GM19467 (cell line): ENCODE measurements at regions not wholly inside any gene's neighbourhood (a gene's known extent, or its start where the extent isn't known, plus 50 kb on each side); places are given as distances from the start of the nearest gene placed in this dataset.

ENCODE experiments used
- ATAC-seq: cut with Tn5 transposase; IDR thresholded peaks from one replicate; pipeline ENCODE4 v1.9.1; 2021; ENCODE audit warnings: mild to moderate bottlenecking, moderate library complexity; ENCODE audit not compliant: unreplicated experiment

- no peak for ATAC-seq
These were observed 192.1 kb upstream of the MGMT start for GRCh38 chr10:129274748-129275474.

GRCh38 chr10:129275886-129276285, 191.2 kb upstream of the MGMT start:
- no peak for ATAC-seq

DNA sequence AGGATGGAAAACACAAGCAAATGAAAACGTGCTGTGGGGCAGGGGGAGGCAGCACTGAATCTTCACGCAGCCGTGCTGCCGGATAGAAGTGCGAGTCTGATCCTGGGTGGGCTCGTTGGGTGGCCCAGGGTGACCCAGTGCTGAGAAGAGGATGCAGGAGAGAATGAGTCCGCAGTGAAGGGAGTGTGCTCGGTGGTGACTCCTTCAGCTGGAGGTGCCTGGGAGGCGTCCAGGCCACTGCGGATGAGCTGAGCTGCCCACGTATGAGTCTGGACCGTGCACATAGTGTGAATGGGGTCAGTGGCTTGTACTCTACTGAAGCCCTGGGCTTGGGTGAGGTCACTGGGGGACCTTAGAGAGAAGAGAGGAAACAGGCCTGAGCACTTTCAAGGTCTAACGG, 190.0 kb upstream of the MGMT start:
- no peak for ATAC-seq

DNA sequence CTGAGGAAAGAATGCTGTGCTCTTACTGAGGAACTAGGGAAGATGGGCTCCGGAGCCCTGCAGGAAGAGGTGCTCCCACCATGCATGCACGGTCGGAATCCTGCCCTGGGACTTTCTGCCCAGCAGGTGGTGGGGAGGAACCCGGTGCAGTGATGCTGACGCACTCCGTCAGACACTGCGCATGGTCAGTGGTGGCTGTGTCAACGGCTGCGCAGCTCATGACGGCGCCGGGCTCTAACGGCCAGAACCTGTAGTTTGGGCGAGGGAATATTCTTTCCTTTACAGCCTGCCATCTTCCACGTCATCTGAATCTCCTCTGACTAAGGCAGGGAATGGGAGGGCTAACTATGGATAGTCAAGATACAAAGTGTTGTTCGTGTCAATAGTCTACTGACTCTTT, 189.2 kb upstream of the MGMT start:
- ATAC-seq, result no peak

GRCh38 chr10:129278686-129279085, 188.4 kb upstream of the MGMT start:
- no peak for ATAC-seq

- ATAC-seq, result no peak
These were observed 187.4 kb upstream of the MGMT start for GRCh38 chr10:129279446-129280154.

DNA sequence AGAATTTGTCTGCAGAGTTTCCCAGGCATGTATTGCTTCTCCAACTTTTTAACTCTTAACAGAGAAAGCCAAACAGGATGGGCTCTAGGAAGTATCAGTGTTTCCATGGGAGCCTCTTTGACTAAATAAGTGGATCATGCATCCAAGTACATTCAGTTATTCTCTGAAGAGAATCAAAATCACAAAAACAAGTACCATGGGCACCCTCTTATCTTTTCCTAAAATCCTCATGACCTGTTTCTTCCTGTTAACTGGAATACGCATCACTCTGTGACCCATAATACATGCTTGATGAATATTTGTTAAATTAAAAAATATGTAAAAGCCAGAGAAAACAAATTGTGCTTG, 186.9 kb upstream of the MGMT start:
- ATAC-seq, result no peak

DNA sequence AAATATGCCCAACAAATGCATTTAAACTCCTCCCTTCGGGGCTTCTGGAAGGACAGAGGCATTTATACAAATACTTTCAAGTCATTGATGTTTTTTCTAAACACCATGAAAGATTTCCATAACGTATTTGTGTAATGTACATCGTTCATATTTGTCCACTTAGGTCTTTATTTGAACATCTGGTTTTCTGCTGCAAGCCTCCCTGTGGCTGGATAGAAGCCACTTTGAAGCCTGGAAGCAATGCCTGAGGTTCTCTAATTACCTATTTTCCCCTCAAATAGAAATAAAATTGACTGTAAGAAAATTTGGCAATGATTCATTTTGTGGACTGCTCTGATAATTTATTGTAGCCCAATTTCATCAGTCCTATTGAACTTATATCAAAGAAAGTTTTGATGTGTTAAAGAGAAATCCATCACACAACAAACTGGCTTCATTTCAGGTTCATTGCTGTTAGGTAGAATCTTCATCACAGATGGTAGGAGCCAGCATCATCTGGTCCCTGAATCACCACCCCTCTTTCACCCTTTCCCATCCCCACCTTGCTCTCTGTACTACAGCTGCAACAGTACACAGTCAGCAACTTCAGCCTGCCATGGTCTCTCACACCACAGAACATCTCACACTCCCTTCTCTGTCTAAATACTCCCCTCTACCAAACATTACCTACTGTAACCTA, 186.0 kb upstream of the MGMT start:
- ATAC-seq, result no peak

- ATAC-seq, result no peak
These were observed 181.6 kb upstream of the MGMT start for GRCh38 chr10:129285459-129285858.

DNA sequence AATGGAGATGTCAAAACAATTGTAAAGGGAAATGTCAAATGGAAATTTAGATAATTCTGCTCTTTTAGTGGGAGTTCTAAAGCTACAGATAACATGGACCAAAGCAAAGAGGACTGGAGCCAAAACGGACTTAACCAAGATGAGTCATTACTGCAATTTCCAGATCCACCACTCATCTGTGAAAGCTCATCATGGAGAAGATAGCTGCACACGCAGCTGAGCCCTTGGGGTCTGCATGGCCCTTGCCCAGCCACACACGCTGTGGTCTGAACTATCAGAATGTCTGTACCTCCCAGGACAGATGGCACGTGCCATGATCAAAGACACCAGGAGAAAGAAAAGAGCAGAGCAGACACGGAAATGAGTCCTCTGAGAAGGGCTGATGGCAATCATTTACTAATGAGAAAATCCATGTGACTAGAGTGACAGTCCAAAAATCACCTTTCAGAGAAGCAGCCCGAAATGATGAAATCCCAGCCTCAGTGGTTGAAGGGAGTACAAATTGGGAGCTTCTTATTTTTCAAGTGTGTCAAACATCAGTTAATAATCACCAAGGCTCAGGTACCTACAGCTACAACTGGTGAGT, 177.9 kb upstream of the MGMT start:
- ATAC-seq, result no peak

DNA sequence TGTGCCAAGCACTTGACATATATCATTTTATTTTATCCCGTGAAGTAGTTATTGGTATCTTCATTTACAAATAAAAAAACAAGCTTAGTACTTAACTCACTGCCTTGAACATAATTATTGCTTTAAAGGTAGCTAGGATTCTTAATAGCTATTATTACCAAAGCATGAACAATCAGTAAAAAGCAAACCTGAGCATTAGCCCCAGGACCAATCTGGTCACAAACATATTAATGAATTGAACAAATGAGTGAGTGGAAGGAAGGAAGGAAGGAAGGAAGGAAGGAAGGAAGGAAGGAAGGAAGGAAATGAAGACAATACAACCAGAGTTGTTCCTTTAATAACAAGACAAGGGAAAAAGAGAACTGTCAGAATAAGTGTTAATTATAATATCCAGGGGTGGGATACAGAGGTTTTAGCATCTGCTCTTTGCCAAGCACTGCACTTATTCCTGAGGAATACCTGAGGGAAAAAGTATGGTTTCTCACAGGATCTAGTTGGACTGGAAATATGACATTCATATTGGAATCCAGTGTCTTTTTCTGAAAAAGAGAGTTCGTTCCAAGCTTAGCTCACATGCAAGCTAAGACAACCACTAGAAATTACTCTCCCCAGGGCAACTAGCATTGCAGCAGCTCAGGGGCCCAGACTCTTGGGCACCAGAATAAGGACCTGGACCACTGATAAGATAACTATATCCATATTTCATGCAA, 172.9 kb upstream of the MGMT start:
- ATAC-seq, result no peak

- no peak for ATAC-seq
These were observed 172.1 kb upstream of the MGMT start for GRCh38 chr10:129294944-129295343.

- no peak for ATAC-seq
These were observed 162.0 kb upstream of the MGMT start for GRCh38 chr10:129305046-129305445.

- no peak for ATAC-seq
These were observed 159.9 kb upstream of the MGMT start for GRCh38 chr10:129307141-129307540.

- no peak for ATAC-seq
These were observed 158.0 kb upstream of the MGMT start for GRCh38 chr10:129308953-129309564.

GRCh38 chr10:129309565-129309964, 157.5 kb upstream of the MGMT start:
- no peak for ATAC-seq

DNA sequence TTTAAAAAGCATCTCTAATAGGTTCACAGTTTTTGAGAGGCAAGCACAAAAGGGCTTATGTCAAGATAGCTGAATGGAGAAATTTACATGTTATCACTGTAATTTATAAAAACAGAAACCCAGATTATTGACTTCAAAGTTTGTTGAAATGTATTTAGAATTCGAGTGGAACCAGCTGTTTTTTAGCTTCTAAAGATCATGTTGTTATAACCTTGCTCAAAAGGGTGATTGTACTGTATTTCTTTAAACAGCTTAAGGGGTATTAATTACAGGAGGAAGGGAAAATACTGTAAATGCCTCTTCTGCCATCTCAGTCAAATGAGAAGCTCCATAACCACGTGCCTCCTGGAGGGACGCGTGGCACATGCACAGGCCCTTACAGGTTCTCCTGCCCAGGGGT, 156.2 kb upstream of the MGMT start:
- ATAC-seq, result no peak

- no peak for ATAC-seq
These were observed 147.1 kb upstream of the MGMT start for GRCh38 chr10:129319934-129320333.

GRCh38 chr10:129320340-129320739, 146.7 kb upstream of the MGMT start:
- ATAC-seq, result no peak

GRCh38 chr10:129321727-129322126, 145.3 kb upstream of the MGMT start:
- no peak for ATAC-seq
